DND-41 (cell line): ENCODE measurements at regions not wholly inside any gene's neighbourhood (a gene's known extent, or its start where the extent isn't known, plus 50 kb on each side); places are given as distances from the start of the nearest gene placed in this dataset.
"Not testable (repeated sequence)": the region's sequence is repeated elsewhere in the genome, so short reads cannot be mapped to it uniquely, and the experiment has no call there.

Source experiments
- ATAC-seq: fragments of 200-7000 bp; cut with Tn5 transposase; 3 replicates; pipeline ENCODE4 v1.9.1; 2021; ENCODE audit warnings: low read depth; ENCODE audit not compliant: insufficient read depth
- DNase-seq: peaks from one replicate; pipeline ENCODE4 v3.0.0-alpha.2; 2020
- H2AFZ ChIP-seq: 2 replicates; pipeline ENCODE4 v1.6.0; 2012; ENCODE audit warnings: low read depth, low read length
- H3K27ac ChIP-seq: 2 replicates; pipeline ENCODE4 v1.5.1; 2012; ENCODE audit warnings: low read length, inconsistent platforms
- H3K27me3 ChIP-seq: fragments of 200-600 bp; sonication (generic); 2 replicates; pipeline ENCODE4 v1.6.0; 2012; ENCODE audit warnings: low read length, mild to moderate bottlenecking, inconsistent platforms; ENCODE audit not compliant: insufficient read depth, poor library complexity
- H3K36me3 ChIP-seq: 2 replicates; pipeline ENCODE4 v1.5.1; 2012; ENCODE audit warnings: low read length, inconsistent platforms; ENCODE audit not compliant: insufficient read depth
- H3K4me1 ChIP-seq: 2 replicates; pipeline ENCODE4 v1.5.1; 2012; ENCODE audit warnings: mild to moderate bottlenecking, low read length; ENCODE audit not compliant: insufficient read depth
- H3K4me2 ChIP-seq: 2 replicates; pipeline ENCODE4 v1.6.0; 2012; ENCODE audit warnings: mild to moderate bottlenecking, moderate library complexity, low read length, inconsistent platforms; ENCODE audit not compliant: insufficient read depth
- H3K4me3 ChIP-seq, 2 experiments: fragments of 200-600 bp in 1 of 2; shearing (Covaris generic) in 1 of 2; 2 replicates each; pipeline ENCODE4 v1.5.1; 2012 to 2016; ENCODE audit warnings: inconsistent platforms in 2 of 2, low read length in 2 of 2, mild to moderate bottlenecking in 2 of 2, low read depth in 1 of 2, moderate library complexity in 1 of 2
- H3K79me2 ChIP-seq: 2 replicates; pipeline ENCODE4 v1.6.0; 2012; ENCODE audit warnings: low read length, inconsistent platforms; ENCODE audit not compliant: insufficient read depth
- H3K9ac ChIP-seq: 2 replicates; pipeline ENCODE4 v1.6.0; 2012; ENCODE audit warnings: low read depth, mild to moderate bottlenecking, inconsistent platforms, low read length, moderate library complexity
- H3K9me3 ChIP-seq: 2 replicates; pipeline ENCODE4 v1.5.1; 2012; ENCODE audit warnings: low read length, moderate library complexity, mild to moderate bottlenecking, inconsistent platforms; ENCODE audit not compliant: insufficient read depth, severe bottlenecking
- H4K20me1 ChIP-seq: 2 replicates; pipeline ENCODE4 v1.6.0; 2012; ENCODE audit warnings: low read length; ENCODE audit not compliant: insufficient read depth
- CTCF ChIP-seq: IDR thresholded peaks from 2 replicates; pipeline ENCODE4 v1.5.1; 2012; ENCODE audit warnings: borderline replicate concordance, low read length, moderate library complexity, mild to moderate bottlenecking; ENCODE audit not compliant: poor library complexity, severe bottlenecking; ENCODE audit errors: extremely low read depth
- EZH2 ChIP-seq: IDR thresholded peaks from 3 replicates; pipeline ENCODE4 v1.6.1; 2012; ENCODE audit warnings: borderline replicate concordance, low read depth, mild to moderate bottlenecking, moderate library complexity, low read length, inconsistent platforms; ENCODE audit not compliant: severe bottlenecking

- Histone ChIP-seq H3K4me1 (no peaks in the 10 kb centered on the region), H3K9ac (no peak overlapping the region), H3K36me3 (no peaks in the 10 kb centered on the region), H2AFZ (no peak overlapping the region), H3K9me3 (no peaks in the 10 kb centered on the region), H4K20me1 (no peaks in the 10 kb centered on the region), H3K79me2 (no peaks in the 10 kb centered on the region), H3K4me3 (no peak overlapping the region), H3K27me3 (no peaks in the 10 kb centered on the region), H3K4me2 (no peak overlapping the region), H3K27ac (no peak overlapping the region)
- ATAC-seq, result no peak
- TF ChIP-seq EZH2, result no peak
- TF ChIP-seq CTCF, result no peak
- DNase-seq, result no peak
Measured at GRCh38 chr4:84126061-84126787, 372.9 kb downstream of the NKX6-1 start.

- H2AFZ ChIP-seq, result no peak overlapping the region
- no peak overlapping the region for H3K27ac ChIP-seq
- H3K27me3 ChIP-seq, result no peaks in the 10 kb centered on the region
- H3K79me2 ChIP-seq, result no peaks in the 10 kb centered on the region
- ATAC-seq (no peak), DNase-seq (no peak)
- H3K36me3 ChIP-seq, result no peaks in the 10 kb centered on the region
- no peak for TF ChIP-seq CTCF
- TF ChIP-seq EZH2, result no peak
- no peak overlapping the region for H3K9ac ChIP-seq
- H3K4me2 ChIP-seq, result no peak overlapping the region
- H3K9me3 ChIP-seq, result no peaks in the 10 kb centered on the region
- H3K4me1 ChIP-seq, result no peaks in the 10 kb centered on the region
- no peaks in the 10 kb centered on the region for H4K20me1 ChIP-seq
- H3K4me3 ChIP-seq, result no peak overlapping the region
Measured at GRCh38 chr4:84110040-84110439, 389.1 kb downstream of the NKX6-1 start.

GRCh38 chr4:84101653-84102625, 397.2 kb downstream of the NKX6-1 start:
- not testable (repeated sequence) for H3K4me2 ChIP-seq, H3K27ac ChIP-seq, DNase-seq, H3K79me2 ChIP-seq, H3K27me3 ChIP-seq, H3K36me3 ChIP-seq, H3K4me1 ChIP-seq, H2AFZ ChIP-seq, H3K9ac ChIP-seq, H4K20me1 ChIP-seq, H3K9me3 ChIP-seq, H3K4me3 ChIP-seq, ATAC-seq

- DNase-seq, result no peak
- Histone ChIP-seq H4K20me1 (no peaks in the 10 kb centered on the region), H3K4me2 (no peak overlapping the region), H3K4me1 (no peaks in the 10 kb centered on the region), H3K4me3 (no peak overlapping the region), H3K27ac (no peak overlapping the region), H2AFZ (no peak overlapping the region), H3K36me3 (no peaks in the 10 kb centered on the region), H3K9me3 (no peaks in the 10 kb centered on the region), H3K27me3 (no peaks in the 10 kb centered on the region), H3K79me2 (no peaks in the 10 kb centered on the region), H3K9ac (no peak overlapping the region)
- no peak for TF ChIP-seq CTCF
- TF ChIP-seq EZH2, result no peak
- no peak for ATAC-seq
Measured at GRCh38 chr4:84100071-84100470, 399.0 kb downstream of the NKX6-1 start.
